ENCODE measurements at regions not wholly inside any gene's neighbourhood (a gene's known extent, or its start where the extent isn't known, plus 50 kb on each side); places are given as distances from the start of the nearest gene placed in this dataset.
"Not testable (repeated sequence)": the region's sequence is repeated elsewhere in the genome, so short reads cannot be mapped to it uniquely, and the experiment has no call there.

- H3K9me3 ChIP-seq (ENCODE audit: control insufficient read depth, low read length), result no peaks in the 10 kb centered on the region
Measured at GRCh38 chr6:26743941-26744699, 84.6 kb upstream of the ZNF322 start.

GRCh38 chr6:26744837-26745282 is 85.3 kb upstream of the ZNF322 start:
- H3K4me1 ChIP-seq; H3K4me2 ChIP-seq (ENCODE audit: low read length); H3K9me3 ChIP-seq (ENCODE audit: control insufficient read depth, low read length); H3K9ac ChIP-seq; H3K4me3 ChIP-seq (ENCODE audit: low read depth, low read length); H3K27ac ChIP-seq; H3K79me2 ChIP-seq; H3K36me3 ChIP-seq (ENCODE audit: control insufficient read depth, insufficient read depth, low read length); H3K27me3 ChIP-seq (ENCODE audit: control insufficient read depth, insufficient read depth, low read length); H2AFZ ChIP-seq: not testable (repeated sequence)

More at GRCh38 chr6:26743941-26744699, 84.6 kb upstream of the ZNF322 start:
- no peaks in the 10 kb centered on the region for H3K36me3 ChIP-seq (ENCODE audit: control insufficient read depth, insufficient read depth, low read length)
- H2AFZ ChIP-seq, result no peak overlapping the region
- H3K4me3 ChIP-seq (ENCODE audit: low read depth, low read length), result no peak overlapping the region
- peaks cover 5% of the 10 kb centered on the region for H3K27me3 ChIP-seq (ENCODE audit: control insufficient read depth, insufficient read depth, low read length)
- H3K4me2 ChIP-seq (ENCODE audit: low read length), result no peak overlapping the region
- H3K79me2 ChIP-seq, result no peaks in the 10 kb centered on the region
- no peak for TF ChIP-seq CTCF (IDR thresholded peaks at IDR 0.05)
- no peak overlapping the region for H3K9ac ChIP-seq
- H3K4me1 ChIP-seq, result no peaks in the 10 kb centered on the region
- H3K27ac ChIP-seq, result no peak overlapping the region

- H3K36me3 ChIP-seq (ENCODE audit: control insufficient read depth, insufficient read depth, low read length); H3K9me3 ChIP-seq (ENCODE audit: control insufficient read depth, low read length); H3K9ac ChIP-seq; H3K79me2 ChIP-seq; H3K27ac ChIP-seq; H3K27me3 ChIP-seq (ENCODE audit: control insufficient read depth, insufficient read depth, low read length); H2AFZ ChIP-seq; H3K4me3 ChIP-seq (ENCODE audit: low read depth, low read length); H3K4me2 ChIP-seq (ENCODE audit: low read length); H3K4me1 ChIP-seq: not testable (repeated sequence)
Measured at GRCh38 chr6:26745964-26746363, 86.4 kb upstream of the ZNF322 start.

- H3K9ac ChIP-seq; H2AFZ ChIP-seq; H3K9me3 ChIP-seq (ENCODE audit: control insufficient read depth, low read length); H3K36me3 ChIP-seq (ENCODE audit: control insufficient read depth, insufficient read depth, low read length); H3K79me2 ChIP-seq; H3K4me3 ChIP-seq (ENCODE audit: low read depth, low read length); H3K27ac ChIP-seq; H3K27me3 ChIP-seq (ENCODE audit: control insufficient read depth, insufficient read depth, low read length); H3K4me2 ChIP-seq (ENCODE audit: low read length); H3K4me1 ChIP-seq: not testable (repeated sequence)
Measured at GRCh38 chr6:26749126-26749758, 89.7 kb upstream of the ZNF322 start.

- not testable (repeated sequence) for H3K4me1 ChIP-seq; H3K9ac ChIP-seq; H3K27ac ChIP-seq; H2AFZ ChIP-seq; H3K4me3 ChIP-seq (ENCODE audit: low read depth, low read length); H3K36me3 ChIP-seq (ENCODE audit: control insufficient read depth, insufficient read depth, low read length); H3K9me3 ChIP-seq (ENCODE audit: control insufficient read depth, low read length); H3K27me3 ChIP-seq (ENCODE audit: control insufficient read depth, insufficient read depth, low read length); H3K79me2 ChIP-seq; H3K4me2 ChIP-seq (ENCODE audit: low read length)
Measured at GRCh38 chr6:26749759-26750126, 90.2 kb upstream of the ZNF322 start.

- Histone ChIP-seq H3K4me2 (ENCODE audit: low read length) (no peak overlapping the region), H3K36me3 (ENCODE audit: control insufficient read depth, insufficient read depth, low read length) (no peaks in the 10 kb centered on the region), H3K79me2 (no peaks in the 10 kb centered on the region), H3K9me3 (ENCODE audit: control insufficient read depth, low read length) (no peaks in the 10 kb centered on the region), H3K9ac (no peak overlapping the region), H3K27me3 (ENCODE audit: control insufficient read depth, insufficient read depth, low read length) (no peaks in the 10 kb centered on the region), H2AFZ (no peak overlapping the region), H3K27ac (no peak overlapping the region), H3K4me1 (no peaks in the 10 kb centered on the region), H3K4me3 (ENCODE audit: low read depth, low read length) (no peak overlapping the region)
- no peak for TF ChIP-seq CTCF (IDR thresholded peaks at IDR 0.05)
Measured at GRCh38 chr6:26754212-26754611, 94.7 kb upstream of the ZNF322 start.

GRCh38 chr6:26754801-26755200 is 95.3 kb upstream of the ZNF322 start:
- H3K9me3 ChIP-seq (ENCODE audit: control insufficient read depth, low read length); H3K4me2 ChIP-seq (ENCODE audit: low read length); H3K9ac ChIP-seq; H3K36me3 ChIP-seq (ENCODE audit: control insufficient read depth, insufficient read depth, low read length); H2AFZ ChIP-seq; H3K27ac ChIP-seq; H3K79me2 ChIP-seq; H3K27me3 ChIP-seq (ENCODE audit: control insufficient read depth, insufficient read depth, low read length); H3K4me1 ChIP-seq; H3K4me3 ChIP-seq (ENCODE audit: low read depth, low read length): not testable (repeated sequence)

GRCh38 chr6:26756067-26756805 is 96.7 kb upstream of the ZNF322 start:
- not testable (repeated sequence) for H3K9ac ChIP-seq

GRCh38 chr6:26766203-26766902 is 106.8 kb upstream of the ZNF322 start:
- not testable (repeated sequence) for H3K9me3 ChIP-seq (ENCODE audit: control insufficient read depth, low read length); H3K9ac ChIP-seq; H3K36me3 ChIP-seq (ENCODE audit: control insufficient read depth, insufficient read depth, low read length); H3K4me3 ChIP-seq (ENCODE audit: low read depth, low read length); H3K4me2 ChIP-seq (ENCODE audit: low read length); H3K27ac ChIP-seq; H3K27me3 ChIP-seq (ENCODE audit: control insufficient read depth, insufficient read depth, low read length); H3K4me1 ChIP-seq; H2AFZ ChIP-seq; H3K79me2 ChIP-seq

More at GRCh38 chr6:26756067-26756805, 96.7 kb upstream of the ZNF322 start:
- H3K27ac ChIP-seq; H3K4me2 ChIP-seq (ENCODE audit: low read length); H3K36me3 ChIP-seq (ENCODE audit: control insufficient read depth, insufficient read depth, low read length); H3K79me2 ChIP-seq; H3K4me1 ChIP-seq; H3K9me3 ChIP-seq (ENCODE audit: control insufficient read depth, low read length); H3K27me3 ChIP-seq (ENCODE audit: control insufficient read depth, insufficient read depth, low read length); H2AFZ ChIP-seq; H3K4me3 ChIP-seq (ENCODE audit: low read depth, low read length): not testable (repeated sequence)

Data from parathyroid adenoma (tissue), 2 donors.